Endothelial cell of umbilical vein (primary cell): ENCODE measurements at regions not wholly inside any gene's neighbourhood (a gene's known extent, or its start where the extent isn't known, plus 50 kb on each side); places are given as distances from the start of the nearest gene placed in this dataset.

Source experiments
- BruUV-seq: library from RNA; stranded (reverse); fragments of 400-500 nt; replicated peaks from 2 replicates; lab custom pipeline; 2021; lab: Mats Ljungman, UMichigan
- CTCF ChIA-PET: fragments of 300-600, 350-600 bp; sonication (Branson Sonifier 250); formaldehyde crosslinking; loops from one replicate; lab custom pipeline; 2021; ENCODE audit warnings: antibody characterized with exemption, inconsistent platforms; lab: Charles Lee
- POLR2A ChIA-PET: fragments of 300-600, 350-600 bp; sonication (Branson Sonifier 250); formaldehyde crosslinking; loops from one replicate; lab custom pipeline; 2021; ENCODE audit warnings: antibody characterized with exemption, inconsistent platforms; lab: Charles Lee
- DNase-seq: peaks from one replicate; pipeline ENCODE4 v3.0.0-alpha.2; 2011; ENCODE audit warnings: low read depth, low spot score
- FAIRE-seq: peaks from 2 replicates; lab custom pipeline; 2011; peaks lifted over from hg19 to GRCh38; lab: Jason Lieb, UNC
- H2AFZ ChIP-seq: 2 replicates; pipeline ENCODE4 v1.6.0; 2012; ENCODE audit warnings: low read depth, low read length, control low read depth, inconsistent platforms
- H3K27ac ChIP-seq: 2 replicates; pipeline ENCODE4 v1.5.1; 2011; ENCODE audit warnings: low read depth, mild to moderate bottlenecking, control low read depth, low read length, moderate library complexity; ENCODE audit not compliant: insufficient read depth
- H3K27me3 ChIP-seq, 2 experiments: 2 replicates each; pipeline versions ENCODE4 v1.6.0 to v1.6.1; 2011; ENCODE audit warnings: low read length in 2 of 2, mixed read lengths in 1 of 2; ENCODE audit not compliant: control insufficient read depth in 2 of 2, insufficient read depth in 2 of 2
- H3K36me3 ChIP-seq, 2 experiments: 2 replicates in 1 of 2; 3 replicates in 1 of 2; pipeline ENCODE4 v1.5.1; 2011; ENCODE audit warnings: low read length in 2 of 2, mild to moderate bottlenecking in 1 of 2, moderate library complexity in 1 of 2; ENCODE audit not compliant: control insufficient read depth in 2 of 2, insufficient read depth in 2 of 2; ENCODE audit errors: extremely low read depth in 1 of 2
- H3K4me1 ChIP-seq: 3 replicates; pipeline ENCODE4 v1.5.1; 2011; ENCODE audit warnings: mild to moderate bottlenecking, low read length; ENCODE audit not compliant: control insufficient read depth, insufficient read depth; ENCODE audit errors: extremely low read depth
- H3K4me2 ChIP-seq: 2 replicates; pipeline ENCODE4 v1.6.1; 2011; ENCODE audit warnings: low read length, control low read depth, mixed read lengths; ENCODE audit not compliant: insufficient read depth
- H3K4me3 ChIP-seq, 3 experiments: fragments of 200-600 bp in 1 of 3; sonication (generic), shearing (Covaris generic) in 1 of 3; replicated peaks in 1 of 3; 2 replicates each; pipeline ENCODE4 v1.5.1; 2011 to 2016; ENCODE audit warnings: control low read depth in 3 of 3, low read length in 3 of 3, mild to moderate bottlenecking in 2 of 3, inconsistent platforms in 1 of 3, low read depth in 1 of 3, moderate library complexity in 1 of 3; ENCODE audit not compliant: insufficient read depth in 1 of 3
- H3K79me2 ChIP-seq: 2 replicates; pipeline ENCODE4 v1.6.0; 2012; ENCODE audit warnings: low read length, inconsistent platforms; ENCODE audit not compliant: control insufficient read depth, insufficient read depth
- H3K9ac ChIP-seq: replicated peaks from 2 replicates; pipeline ENCODE3; 2011; ENCODE audit warnings: low read length, control low read depth; ENCODE audit not compliant: insufficient read depth; ENCODE audit errors: extremely low read depth
- H3K9me1 ChIP-seq: replicated peaks from 3 replicates; pipeline ENCODE4 v1.6.0; 2011; ENCODE audit warnings: mild to moderate bottlenecking, low read length; ENCODE audit not compliant: control insufficient read depth, insufficient read depth; ENCODE audit errors: extremely low read depth
- H3K9me3 ChIP-seq: replicated peaks from 2 replicates; pipeline ENCODE4 v1.5.1; 2012; ENCODE audit warnings: low read length, inconsistent platforms; ENCODE audit not compliant: control insufficient read depth, insufficient read depth
- H4K20me1 ChIP-seq: replicated peaks from 2 replicates; pipeline ENCODE3; 2011; ENCODE audit warnings: mild to moderate bottlenecking, low read length; ENCODE audit not compliant: control insufficient read depth, insufficient read depth; ENCODE audit errors: extremely low read depth
- EZH2 ChIP-seq: IDR thresholded peaks from 2 replicates; pipeline ENCODE4 v1.6.1; 2012; ENCODE audit warnings: borderline replicate concordance, low read depth, mild to moderate bottlenecking, moderate library complexity, low read length, inconsistent platforms; ENCODE audit not compliant: severe bottlenecking
- FOS ChIP-seq: IDR thresholded peaks from 2 replicates; pipeline ENCODE4 v1.6.1; 2011; ENCODE audit warnings: mild to moderate bottlenecking, low read length, moderate library complexity, borderline replicate concordance; ENCODE audit not compliant: insufficient read depth
- GATA2 ChIP-seq: IDR thresholded peaks from 2 replicates; pipeline ENCODE4 v1.7.0; 2011; ENCODE audit warnings: low read depth, mild to moderate bottlenecking, moderate library complexity, mixed read lengths, low read length; ENCODE audit not compliant: insufficient read length, insufficient read depth
- JUN ChIP-seq: IDR thresholded peaks from 2 replicates; pipeline ENCODE4 v1.6.1; 2011; ENCODE audit warnings: borderline replicate concordance, low read depth; ENCODE audit not compliant: insufficient read length, insufficient read depth
- MYC ChIP-seq: IDR thresholded peaks from one replicate; pipeline ENCODE4 v1.6.1; 2011; ENCODE audit warnings: mild to moderate bottlenecking, low read depth, low read length
- POLR2A ChIP-seq: IDR thresholded peaks from 2 replicates; pipeline ENCODE4 v1.6.1; 2012; ENCODE audit warnings: low read depth, mild to moderate bottlenecking, control low read depth, low read length
- POLR2AphosphoS5 ChIP-seq: IDR thresholded peaks from 2 replicates; pipeline ENCODE4 v1.6.1; 2012; ENCODE audit warnings: low read depth, mild to moderate bottlenecking, control low read depth, low read length, moderate library complexity; ENCODE audit not compliant: insufficient read depth
- dilution Hi-C: fragments of 300-500 bp; cut with MboI; formaldehyde crosslinking; loops from one replicate; pipeline ENCODE4 v1.15.0; 2019; ENCODE audit warnings: low sequenced_read_pairs; ENCODE audit not compliant: extremely low pct_ligation_motif_present
- intact Hi-C: fragments of 100-400 bp; cut with micrococcal nuclease; formaldehyde crosslinking; loops from one replicate; pipeline ENCODE4 v1.10.0; 2022
- TF ChIP-seq, protein P1 (sequence below), 2 donors: IDR thresholded peaks; 1 replicate in 1 of 2; 2 replicates in 1 of 2; pipeline ENCODE4 v1.5.1; 2011; ENCODE audit warnings: low read length in 2 of 2, mild to moderate bottlenecking in 2 of 2, moderate library complexity in 2 of 2, control low read depth in 1 of 2, inconsistent platforms in 1 of 2, low read depth in 1 of 2; ENCODE audit not compliant: insufficient read depth in 1 of 2; ENCODE audit errors: extremely low read depth in 1 of 2
- TF ChIP-seq, protein P2 (sequence below): IDR thresholded peaks from 2 replicates; pipeline ENCODE4 v1.6.1; 2011; ENCODE audit not compliant: insufficient read depth, insufficient read length

DNA sequence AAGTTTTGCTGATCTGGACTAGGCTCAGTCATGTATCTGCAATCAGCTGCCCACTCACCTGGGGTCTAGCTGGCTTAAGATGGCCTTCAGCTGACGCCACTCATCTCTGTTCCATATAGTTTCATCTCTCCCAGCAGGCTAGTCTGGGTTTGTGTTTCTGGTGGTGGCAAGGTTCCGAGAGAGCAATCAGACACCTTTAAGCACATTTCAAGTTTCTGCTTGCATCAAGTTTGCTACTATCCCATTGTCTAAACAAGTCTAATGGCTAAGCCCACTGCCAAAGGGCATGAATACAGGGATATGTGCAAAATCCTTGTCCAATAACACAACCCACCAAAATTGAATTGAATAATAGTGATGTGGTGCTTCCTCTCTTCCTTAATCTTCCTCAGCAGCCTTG lies 251.7 kb downstream of the PIK3R1 start:
- CTCF ChIA-PET, result interaction anchor here (1.7 kb wide), 1 partner anchor 181 kb away, joined by 7 read pairs; no protein-coding TSS in a partner anchor

More for the DNA sequence above, 251.7 kb downstream of the PIK3R1 start:
- no peak overlapping the region for H2AFZ ChIP-seq
- dilution Hi-C loops, result no loop called here
- POLR2A ChIA-PET, result no interaction called here
- H3K36me3 ChIP-seq, result no peaks in the 10 kb centered on the region
- no peak overlapping the region for H3K27ac ChIP-seq
- H3K4me3 ChIP-seq, result no peak overlapping the region
- H3K4me2 ChIP-seq, result no peak overlapping the region
- DNase-seq (no peak), FAIRE-seq (no peak)
- H3K4me1 ChIP-seq, result no peaks in the 10 kb centered on the region
- H3K79me2 ChIP-seq, result no peaks in the 10 kb centered on the region
- H4K20me1 ChIP-seq, result no peaks in the 10 kb centered on the region
- intact Hi-C loops, result no loop called here
- TF ChIP-seq POLR2AphosphoS5, result no peak
- no peak for TF ChIP-seq MYC
- TF ChIP-seq FOS, result no peak
- TF ChIP-seq, protein P1, sequence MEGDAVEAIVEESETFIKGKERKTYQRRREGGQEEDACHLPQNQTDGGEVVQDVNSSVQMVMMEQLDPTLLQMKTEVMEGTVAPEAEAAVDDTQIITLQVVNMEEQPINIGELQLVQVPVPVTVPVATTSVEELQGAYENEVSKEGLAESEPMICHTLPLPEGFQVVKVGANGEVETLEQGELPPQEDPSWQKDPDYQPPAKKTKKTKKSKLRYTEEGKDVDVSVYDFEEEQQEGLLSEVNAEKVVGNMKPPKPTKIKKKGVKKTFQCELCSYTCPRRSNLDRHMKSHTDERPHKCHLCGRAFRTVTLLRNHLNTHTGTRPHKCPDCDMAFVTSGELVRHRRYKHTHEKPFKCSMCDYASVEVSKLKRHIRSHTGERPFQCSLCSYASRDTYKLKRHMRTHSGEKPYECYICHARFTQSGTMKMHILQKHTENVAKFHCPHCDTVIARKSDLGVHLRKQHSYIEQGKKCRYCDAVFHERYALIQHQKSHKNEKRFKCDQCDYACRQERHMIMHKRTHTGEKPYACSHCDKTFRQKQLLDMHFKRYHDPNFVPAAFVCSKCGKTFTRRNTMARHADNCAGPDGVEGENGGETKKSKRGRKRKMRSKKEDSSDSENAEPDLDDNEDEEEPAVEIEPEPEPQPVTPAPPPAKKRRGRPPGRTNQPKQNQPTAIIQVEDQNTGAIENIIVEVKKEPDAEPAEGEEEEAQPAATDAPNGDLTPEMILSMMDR (IDR thresholded peaks at IDR 0.05; ENCODE audit: extremely low read depth in 1 of 2, insufficient read depth in 1 of 2, low read depth in 1 of 2, low read length in 2 of 2), result no peak
- TF ChIP-seq, protein P2, sequence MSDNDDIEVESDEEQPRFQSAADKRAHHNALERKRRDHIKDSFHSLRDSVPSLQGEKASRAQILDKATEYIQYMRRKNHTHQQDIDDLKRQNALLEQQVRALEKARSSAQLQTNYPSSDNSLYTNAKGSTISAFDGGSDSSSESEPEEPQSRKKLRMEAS, result no peak
- no peak for TF ChIP-seq GATA2
- no peak for TF ChIP-seq JUN
- TF ChIP-seq POLR2A, result no peak
- no peak for TF ChIP-seq EZH2
- no peak overlapping the region for H3K9ac ChIP-seq
- peaks cover 6 to 10% of the 10 kb centered on the region in 2 experiments for H3K27me3 ChIP-seq
- H3K9me3 ChIP-seq, result no peaks in the 10 kb centered on the region
- BruUV-seq, result no TSS peak
- H3K9me1 ChIP-seq, result no peaks in the 10 kb centered on the region
